CD4-positive, alpha-beta T cell treated with Interleukin-15 for 4 hours (primary cell): ENCODE measurements at regions not wholly inside any gene's neighbourhood (a gene's known extent, or its start where the extent isn't known, plus 50 kb on each side); places are given as distances from the start of the nearest gene placed in this dataset.
"Not testable (repeated sequence)": the region's sequence is repeated elsewhere in the genome, so short reads cannot be mapped to it uniquely, and the experiment has no call there.

Experiments
- DNase-seq: peaks from one replicate; pipeline ENCODE4 v3.0.0-alpha.2; 2020; ENCODE audit warnings: low spot score

- DNase-seq = no peak
These were observed 129.1 kb downstream of the TNFRSF21 start for GRCh38 chr6:47180633-47181032.

GRCh38 chr6:47179286-47179685 lies 130.4 kb downstream of the TNFRSF21 start:
- DNase-seq = no peak

- DNase-seq = no peak
These were observed 133.5 kb upstream of the ADGRF1 start for GRCh38 chr6:47175656-47176055.

GRCh38 chr6:47174502-47175023 lies 132.4 kb upstream of the ADGRF1 start:
- no peak for DNase-seq

- DNase-seq = not testable (repeated sequence)
These were observed 131.9 kb upstream of the ADGRF1 start for GRCh38 chr6:47174063-47174462.

GRCh38 chr6:47173145-47173544 lies 131.0 kb upstream of the ADGRF1 start:
- DNase-seq = not testable (repeated sequence)

GRCh38 chr6:47170617-47170947 lies 128.4 kb upstream of the ADGRF1 start:
- DNase-seq = no peak

- no peak for DNase-seq
These were observed 127.9 kb upstream of the ADGRF1 start for GRCh38 chr6:47169785-47170616.

- no peak for DNase-seq
These were observed 126.0 kb upstream of the ADGRF1 start for GRCh38 chr6:47168180-47168579.

GRCh38 chr6:47165918-47166317 lies 123.8 kb upstream of the ADGRF1 start:
- DNase-seq = no peak

- DNase-seq = no peak
These were observed 122.7 kb upstream of the ADGRF1 start for GRCh38 chr6:47164877-47165276.

GRCh38 chr6:47163536-47163935 lies 121.4 kb upstream of the ADGRF1 start:
- DNase-seq = no peak

- DNase-seq = no peak
These were observed 120.7 kb upstream of the ADGRF1 start for GRCh38 chr6:47162793-47163192.

GRCh38 chr6:47162231-47162630 lies 120.1 kb upstream of the ADGRF1 start:
- no peak for DNase-seq

- DNase-seq = no peak
These were observed 119.1 kb upstream of the ADGRF1 start for GRCh38 chr6:47161176-47161687.

GRCh38 chr6:47160702-47161101 lies 118.6 kb upstream of the ADGRF1 start:
- no peak for DNase-seq

GRCh38 chr6:47159763-47160162 lies 117.6 kb upstream of the ADGRF1 start:
- no peak for DNase-seq

GRCh38 chr6:47157653-47158219 lies 115.6 kb upstream of the ADGRF1 start:
- DNase-seq = no peak

GRCh38 chr6:47157063-47157462 lies 114.9 kb upstream of the ADGRF1 start:
- no peak for DNase-seq

- DNase-seq = no peak
These were observed 114.1 kb upstream of the ADGRF1 start for GRCh38 chr6:47156196-47156595.

GRCh38 chr6:47153404-47153755 lies 111.2 kb upstream of the ADGRF1 start:
- no peak for DNase-seq

GRCh38 chr6:47152666-47153403 lies 110.7 kb upstream of the ADGRF1 start:
- no peak for DNase-seq
